ENCODE measurements at regions not wholly inside any gene's neighbourhood (a gene's known extent, or its start where the extent isn't known, plus 50 kb on each side); places are given as distances from the start of the nearest gene placed in this dataset.
"Not testable (repeated sequence)": the region's sequence is repeated elsewhere in the genome, so short reads cannot be mapped to it uniquely, and the experiment has no call there.

DNA sequence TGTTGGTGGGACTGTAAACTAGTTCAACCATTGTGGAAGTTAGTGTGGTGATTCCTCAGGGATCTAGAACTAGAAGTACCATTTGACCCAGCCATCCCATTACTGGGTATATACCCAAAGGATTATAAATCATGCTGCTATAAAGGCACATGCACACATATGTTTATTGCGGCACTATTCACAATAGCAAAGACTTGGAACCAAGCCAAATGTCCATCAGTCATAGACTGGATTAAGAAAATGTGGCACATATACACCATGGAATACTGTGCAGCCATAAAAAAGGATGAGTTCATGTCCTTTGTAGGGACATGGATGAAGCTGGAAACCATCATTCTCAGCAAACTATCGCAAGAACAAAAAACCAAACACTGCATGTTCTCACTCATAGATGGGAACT lies 334.5 kb upstream of the SPRY2 start:
- DNase-seq: not testable (repeated sequence)

DNA sequence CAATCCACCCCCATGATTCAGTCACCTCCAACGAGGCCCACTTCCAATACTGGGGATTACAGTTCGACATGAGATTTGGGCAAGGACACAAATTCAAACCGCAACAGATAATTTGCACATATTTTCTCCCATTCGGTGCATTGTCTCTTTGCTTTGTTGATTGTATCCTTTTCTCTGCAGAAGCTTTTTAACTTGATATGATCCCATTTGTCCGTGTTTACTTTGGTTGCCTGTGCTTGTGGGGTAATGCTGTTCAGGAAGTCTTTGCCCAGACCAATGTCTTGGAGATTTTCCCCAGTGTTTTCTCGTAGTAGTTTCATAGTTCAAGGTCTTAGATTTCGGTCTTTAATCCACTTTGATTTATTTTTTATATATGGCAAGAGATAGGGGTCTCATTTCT lies 330.8 kb upstream of the SPRY2 start:
- DNase-seq: no peak

DNA sequence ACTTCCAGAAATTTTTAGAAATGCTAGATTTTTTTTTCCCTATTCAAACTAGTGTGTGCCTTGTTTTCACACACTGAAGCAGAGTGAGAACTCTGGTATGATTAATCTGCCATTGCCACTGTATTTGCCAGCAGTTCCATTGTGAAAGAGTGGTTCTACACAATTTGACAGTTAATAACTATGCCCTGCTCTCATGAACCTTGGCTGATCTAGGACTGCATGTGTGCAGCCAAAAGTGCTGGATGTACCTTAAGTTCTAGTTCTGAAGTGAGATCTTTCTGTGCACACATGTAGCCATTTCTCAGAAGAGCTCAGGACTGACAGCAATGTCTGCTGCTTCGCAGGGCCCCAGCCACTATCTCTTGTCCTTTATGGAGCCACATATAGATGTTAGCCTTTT lies 328.2 kb upstream of the SPRY2 start:
- DNase-seq: no peak

DNA sequence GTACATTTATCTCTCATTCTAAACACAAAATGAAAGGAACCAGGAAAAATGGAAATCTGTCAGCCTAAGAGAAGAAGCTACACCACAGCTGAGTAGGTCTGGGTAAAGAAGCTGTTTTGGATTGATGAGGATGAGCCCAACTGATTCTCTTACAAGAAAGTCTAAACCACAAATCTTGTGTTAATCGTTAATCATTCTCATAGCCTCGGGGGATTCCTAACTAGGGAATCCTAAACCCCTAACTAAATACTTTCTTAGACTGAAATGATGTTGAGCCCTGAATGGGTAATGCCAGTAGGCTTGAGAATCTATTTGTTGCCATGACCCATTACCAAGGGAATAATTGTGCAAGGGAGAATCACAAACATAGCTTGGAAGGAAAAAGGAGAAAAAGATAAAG lies 327.5 kb upstream of the SPRY2 start:
- DNase-seq: no peak

DNA sequence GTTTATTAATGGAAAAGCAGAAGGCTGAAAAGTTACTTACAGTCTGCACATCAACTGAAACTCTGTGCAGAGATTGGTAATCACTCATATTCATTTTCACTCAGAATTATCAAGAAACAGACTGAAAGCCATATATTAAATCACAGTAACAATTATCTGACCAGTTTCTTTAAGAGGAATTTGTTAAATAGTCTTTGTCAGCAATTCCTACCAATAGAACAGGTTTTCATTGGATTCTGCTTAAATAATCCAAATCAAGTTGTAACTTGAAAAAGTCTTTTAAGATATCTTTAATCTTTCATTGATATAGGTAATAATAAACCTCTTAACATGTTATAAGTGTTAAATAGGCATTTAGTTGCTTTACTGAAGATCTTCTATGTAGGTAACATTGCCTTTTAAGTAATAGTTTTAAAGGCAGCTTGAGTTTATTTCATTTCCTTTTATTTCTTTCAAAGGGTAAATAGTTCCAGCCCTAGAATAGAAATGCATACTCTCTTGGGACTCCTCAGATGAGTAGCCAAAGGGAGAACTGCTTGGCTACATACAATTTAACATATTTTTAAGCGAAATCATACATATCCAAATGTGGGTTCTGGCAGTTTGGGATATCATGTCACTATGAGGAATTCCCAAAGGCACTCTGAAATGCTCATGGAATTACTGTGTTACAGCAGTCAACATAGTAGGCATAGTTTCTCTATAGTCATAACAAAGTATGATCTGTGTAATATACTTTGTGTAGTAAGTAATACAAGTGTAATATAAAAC lies 326.0 kb upstream of the SPRY2 start:
- DNase-seq: no peak

DNA sequence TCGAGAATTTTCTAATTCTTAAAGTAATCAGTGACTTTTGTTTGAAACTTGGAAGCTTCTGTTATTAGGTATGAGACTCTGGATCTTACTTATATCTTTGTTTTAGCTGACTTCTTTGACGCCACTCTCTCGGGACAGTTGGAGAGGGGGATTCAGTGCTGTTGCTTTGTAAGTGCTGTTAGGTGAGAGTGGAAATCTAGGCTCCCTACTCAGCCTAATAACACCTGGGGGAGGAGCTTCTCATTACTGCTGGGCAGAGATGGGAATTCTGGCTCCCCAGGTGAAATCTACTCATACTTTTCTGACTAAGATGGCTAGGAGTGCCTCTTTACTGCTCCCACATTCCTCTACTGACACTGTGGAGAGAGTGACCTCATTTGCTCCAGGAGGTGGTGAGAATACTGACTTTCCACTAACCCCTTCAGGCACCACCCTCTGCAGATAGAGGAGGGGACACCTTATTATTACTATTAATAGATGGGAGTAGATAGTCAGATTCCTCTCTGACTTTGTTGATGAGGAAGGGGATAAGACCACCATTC lies 324.9 kb upstream of the SPRY2 start:
- DNase-seq: no peak

DNA sequence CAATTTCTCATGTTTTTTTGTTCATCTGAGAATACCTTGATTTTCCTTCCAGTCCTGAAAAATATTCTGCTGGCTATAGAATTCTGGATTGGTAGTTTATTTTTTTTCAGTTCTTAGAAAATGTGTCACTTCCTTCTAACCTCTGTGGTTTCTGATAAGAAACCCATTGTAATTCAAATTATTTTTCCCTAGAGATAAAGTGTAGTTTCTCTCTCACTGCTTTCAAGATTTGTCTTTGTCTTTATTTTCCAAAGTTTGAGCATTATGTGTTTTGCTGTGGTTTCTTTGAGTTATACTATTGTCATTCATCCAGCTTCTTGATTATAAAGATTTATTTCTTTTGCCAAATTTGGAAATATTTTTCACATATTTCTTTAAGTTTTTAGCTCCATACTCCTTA lies 324.0 kb upstream of the SPRY2 start:
- no peak for DNase-seq

DNA sequence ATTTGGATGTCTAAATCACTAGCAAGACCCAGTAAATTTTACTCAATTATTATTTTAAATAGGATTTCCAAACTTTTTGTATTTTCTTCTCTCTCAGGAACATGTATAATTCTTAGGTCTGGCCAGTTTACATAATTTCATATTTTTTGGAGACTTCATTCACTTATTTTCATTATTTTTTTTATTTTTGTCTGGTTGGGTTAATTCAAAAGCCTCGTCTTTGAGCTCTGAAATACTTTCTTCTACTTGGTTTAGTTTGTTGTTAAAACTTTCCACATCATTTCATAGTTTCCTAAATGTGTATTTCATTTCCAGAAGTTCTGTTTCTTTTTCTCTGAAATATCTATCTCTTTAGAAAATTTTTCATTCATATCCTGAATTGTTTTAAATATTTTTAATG lies 322.9 kb upstream of the SPRY2 start:
- DNase-seq: no peak

DNA sequence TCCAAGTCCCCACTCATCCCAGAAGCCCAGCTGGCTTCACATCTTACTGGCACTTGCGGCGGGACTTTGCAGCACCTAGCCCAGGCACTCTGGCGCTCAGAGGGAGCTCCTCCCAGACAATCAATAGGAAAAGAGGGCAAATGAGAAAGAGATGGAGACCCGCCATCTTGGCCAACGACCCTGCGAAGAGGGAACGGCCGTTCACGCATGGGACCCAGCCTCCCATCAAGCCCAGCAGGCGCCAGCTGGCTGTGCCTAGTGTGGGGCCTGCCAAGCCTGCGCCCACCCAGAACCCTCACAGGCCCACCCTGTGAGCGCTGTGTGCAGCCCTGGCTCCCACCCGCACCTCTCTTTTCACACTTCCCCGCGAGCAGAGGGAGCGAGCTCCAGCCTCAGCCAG lies 317.8 kb upstream of the SPRY2 start:
- no peak for DNase-seq

DNA sequence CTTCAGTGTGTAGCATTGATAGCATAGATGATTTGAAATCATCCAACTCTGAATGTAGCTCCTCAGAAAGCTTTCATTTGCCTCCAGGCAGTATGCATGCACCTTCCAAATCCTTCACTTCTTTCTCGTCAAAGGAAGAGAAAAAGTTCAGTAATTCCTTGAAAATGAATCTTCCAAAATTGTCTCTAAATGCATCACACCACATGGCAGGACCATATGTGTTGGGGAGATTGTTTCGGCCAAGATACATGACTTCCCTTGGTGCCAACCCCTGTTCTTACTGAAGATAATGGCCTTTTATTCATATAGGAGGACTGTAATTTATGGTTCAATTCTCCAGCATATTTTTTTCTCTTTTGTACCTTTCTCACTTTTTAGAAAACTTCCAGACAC lies 315.6 kb upstream of the SPRY2 start:
- no peak for DNase-seq

DNA sequence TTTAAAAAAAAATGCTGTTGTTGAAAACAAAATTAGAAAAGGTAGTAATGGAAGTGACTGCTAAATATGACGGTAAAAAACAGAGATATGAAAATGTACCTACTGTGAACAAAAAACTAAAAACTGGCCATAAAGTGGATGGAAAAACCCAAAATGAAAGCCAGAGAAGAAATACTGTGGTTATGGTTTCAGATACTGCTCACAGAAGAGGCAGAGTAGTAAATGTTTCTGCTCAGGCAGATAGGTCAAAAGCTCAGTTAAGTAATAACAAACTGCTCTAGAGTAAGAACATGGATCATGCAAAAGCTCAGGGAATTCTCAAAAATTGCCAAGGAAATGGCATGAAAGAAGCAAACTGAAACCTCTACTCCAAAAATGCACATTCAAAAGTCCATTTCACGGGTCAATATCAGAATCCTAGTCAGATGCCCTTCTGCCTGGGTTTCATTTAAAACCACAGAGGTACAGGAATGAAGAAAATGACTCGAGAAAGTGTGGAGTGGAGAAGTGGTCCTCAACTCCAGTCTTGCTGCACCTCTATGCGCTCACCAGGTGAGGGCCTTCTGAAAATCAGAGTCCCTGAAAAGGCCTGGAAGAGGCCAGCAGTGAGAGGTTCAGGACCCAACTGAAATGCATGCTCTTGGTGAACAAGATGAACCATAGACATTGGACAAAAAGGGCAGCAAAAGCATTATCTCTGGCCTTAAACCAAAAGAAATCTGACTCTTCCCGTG lies 315.0 kb upstream of the SPRY2 start:
- DNase-seq: no peak

DNA sequence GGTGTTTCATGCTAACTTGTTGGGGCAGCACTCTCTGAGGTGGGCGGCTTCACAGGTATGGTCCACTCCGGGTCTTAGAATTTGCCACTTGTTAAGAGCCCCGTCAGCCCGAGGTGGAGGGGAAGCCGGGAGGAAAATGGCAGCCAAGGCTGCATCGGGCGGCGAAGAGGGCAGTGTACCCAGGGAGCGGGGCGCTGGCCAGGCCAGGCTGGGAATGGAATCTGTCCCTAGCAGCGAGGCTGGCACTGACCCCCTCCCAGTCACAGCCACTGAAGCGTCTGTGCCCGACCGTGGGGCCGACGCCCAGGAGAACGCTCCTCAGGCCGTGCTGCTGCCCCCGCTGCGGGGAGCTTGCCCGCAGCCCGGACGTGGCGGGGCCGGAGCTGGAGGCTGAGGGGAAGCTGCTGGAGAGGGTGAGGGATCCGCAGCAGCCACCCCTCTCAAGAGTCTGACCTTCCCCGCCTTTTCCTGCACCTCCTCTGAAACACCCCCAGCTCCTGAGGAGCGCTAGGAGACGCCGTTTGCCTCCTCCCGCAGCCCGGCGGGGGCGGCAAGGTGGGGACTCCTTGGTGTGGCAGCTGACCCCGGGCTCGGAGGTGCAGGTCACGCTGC lies 313.8 kb upstream of the SPRY2 start:
- DNase-seq: peak; percentile 62

DNA sequence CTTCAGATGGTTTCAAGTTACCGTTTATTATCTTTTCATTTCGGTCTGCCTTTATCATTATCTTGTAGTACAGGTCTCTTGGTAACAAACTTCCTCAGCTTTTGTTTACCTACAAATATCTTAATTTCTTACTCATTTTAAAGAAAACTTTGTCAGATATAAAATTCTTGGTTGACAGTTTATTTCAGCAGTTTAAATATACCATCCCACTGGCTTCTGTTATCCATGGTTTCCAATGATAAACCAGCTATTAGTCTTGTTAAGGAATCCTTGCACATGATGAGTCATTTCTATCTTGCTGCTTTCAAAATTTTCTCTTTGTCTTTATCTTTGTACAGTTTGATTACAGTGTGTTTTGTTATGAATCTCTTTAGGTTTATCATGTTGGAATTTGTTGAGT lies 308.3 kb upstream of the SPRY2 start:
- no peak for DNase-seq

DNA sequence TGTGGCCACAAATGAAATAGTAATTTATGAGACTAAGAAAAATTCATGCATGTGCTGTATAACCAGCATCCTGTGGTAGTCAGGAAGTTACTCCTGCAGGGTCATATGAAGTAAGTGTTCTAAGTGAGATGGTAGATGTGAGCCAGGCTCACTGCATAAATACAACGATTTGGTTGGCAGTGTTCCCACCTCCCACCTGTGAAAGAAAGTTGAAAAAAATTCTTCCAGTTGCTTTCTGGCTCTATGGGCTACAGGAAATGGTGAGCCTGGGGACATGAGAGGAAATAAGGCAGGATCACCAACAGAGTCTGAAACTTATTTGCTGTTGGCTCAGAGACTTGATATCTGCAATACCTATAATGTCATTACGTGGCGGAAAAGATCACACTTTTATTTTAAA lies 301.7 kb upstream of the SPRY2 start:
- DNase-seq: no peak

DNA sequence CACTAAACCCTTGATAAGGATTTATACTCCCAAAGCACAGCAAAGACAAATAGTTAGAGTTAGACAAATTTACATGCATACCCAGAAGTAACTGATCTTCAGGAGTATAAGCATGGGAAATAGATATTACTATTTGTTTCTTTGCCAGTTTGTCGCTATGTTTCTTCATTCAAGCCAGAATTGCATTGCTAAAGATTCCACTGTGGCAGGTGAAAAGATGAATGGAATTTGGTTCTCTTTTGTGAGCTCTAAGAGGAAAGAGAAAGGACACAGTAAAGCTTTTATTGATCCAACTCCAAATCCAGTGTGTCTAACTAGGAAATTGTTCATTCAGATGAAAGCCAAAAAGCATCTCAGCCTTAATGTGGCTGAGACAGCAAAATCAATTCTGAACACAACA lies 292.3 kb upstream of the SPRY2 start:
- no peak for DNase-seq

DNA sequence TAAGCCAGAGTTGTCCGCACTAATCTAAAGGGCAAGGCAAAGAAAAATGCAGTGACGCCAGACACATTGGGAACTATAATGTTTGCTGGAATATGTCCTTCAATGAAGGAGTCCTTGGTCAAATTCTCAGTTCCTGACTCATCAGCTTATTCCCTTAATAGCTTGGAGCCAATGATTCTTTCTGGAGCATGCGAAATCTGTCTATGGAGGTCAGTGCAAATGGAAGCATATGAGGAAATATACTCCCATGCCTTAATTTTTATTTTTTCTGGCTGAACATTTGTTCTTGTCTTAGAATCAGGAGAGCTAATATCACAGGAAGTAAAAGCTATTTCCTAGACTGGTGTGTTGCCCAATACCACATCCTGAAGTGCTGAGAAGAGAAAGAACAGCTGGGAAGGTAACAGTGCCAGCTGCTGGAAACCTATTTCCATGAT lies 289.8 kb upstream of the SPRY2 start:
- peak; percentile 31 for DNase-seq

DNA sequence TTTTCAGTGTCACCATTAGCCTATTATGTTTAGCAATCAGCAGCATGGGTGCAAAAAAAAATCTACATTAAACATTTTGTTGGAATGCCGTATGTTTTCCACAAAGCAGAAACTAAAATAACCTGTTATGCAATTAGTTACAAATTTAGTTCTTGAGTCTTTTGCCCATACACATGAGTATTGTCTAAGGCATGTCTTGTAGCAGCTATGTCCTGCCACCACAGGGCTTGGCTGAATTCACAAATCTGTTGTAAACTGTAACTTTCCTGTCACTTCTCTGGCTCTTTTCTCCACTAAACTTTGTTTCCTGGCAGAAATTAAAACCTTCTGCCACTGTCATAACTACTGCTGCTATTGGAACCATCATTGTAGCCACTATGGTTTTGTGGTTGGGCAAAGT lies 277.9 kb upstream of the SPRY2 start:
- DNase-seq: no peak

DNA sequence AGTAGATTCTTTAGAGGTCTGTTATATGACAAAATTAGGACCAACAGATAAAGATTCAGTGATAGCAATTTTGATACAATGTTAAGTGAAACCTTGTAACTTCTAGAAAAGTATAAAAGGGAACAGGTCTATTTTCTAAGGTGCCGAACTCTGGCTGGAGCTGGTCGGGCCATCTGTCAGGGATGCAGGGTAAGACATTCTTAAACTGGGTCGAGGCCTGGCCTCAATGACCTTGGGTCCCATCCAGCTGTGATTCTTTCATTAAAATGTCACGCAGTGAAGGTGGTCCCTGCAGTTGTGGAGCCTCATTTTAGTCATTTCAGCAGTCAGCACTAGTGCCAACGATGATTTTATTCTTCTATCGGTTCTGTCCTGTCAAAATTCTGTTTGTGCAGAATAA lies 271.9 kb upstream of the SPRY2 start:
- no peak for DNase-seq

DNA sequence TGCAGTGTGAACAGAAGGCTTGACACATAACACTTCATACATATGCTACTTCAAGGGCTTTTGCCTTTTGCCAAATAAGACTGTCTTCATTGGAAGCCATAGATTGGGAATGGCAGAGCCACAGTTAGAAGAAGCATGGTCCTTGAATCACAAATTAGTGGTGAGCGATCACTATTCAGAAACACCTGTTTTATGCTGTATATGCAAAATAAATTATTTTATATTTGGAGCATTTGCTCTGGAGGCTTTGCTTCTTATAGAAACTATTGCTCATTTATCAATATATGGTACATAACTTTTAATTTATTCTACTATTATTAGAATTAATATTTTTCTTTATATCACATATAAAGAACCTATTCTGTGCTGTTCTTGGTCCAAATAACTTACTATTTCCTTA lies 270.4 kb upstream of the SPRY2 start:
- no peak for DNase-seq

DNA sequence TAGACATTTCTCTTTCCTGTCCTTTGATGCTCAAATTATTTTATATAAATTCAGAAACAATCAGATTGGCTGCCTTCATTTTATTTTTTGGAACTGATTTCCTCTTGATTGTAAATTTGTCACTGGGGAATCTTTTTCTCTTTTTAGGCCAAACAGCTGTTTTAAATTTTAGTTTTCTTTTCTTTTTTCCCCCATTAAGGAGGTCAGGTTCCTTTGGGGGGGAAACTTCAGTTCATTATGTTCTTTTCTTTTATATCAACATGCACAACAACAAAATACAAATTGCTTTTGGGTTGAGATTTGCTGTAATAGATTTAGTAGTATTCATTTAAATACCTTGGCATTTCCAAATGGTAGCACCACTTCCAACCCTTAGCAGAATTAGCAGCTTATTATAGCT lies 264.8 kb upstream of the SPRY2 start:
- DNase-seq: no peak

DNA sequence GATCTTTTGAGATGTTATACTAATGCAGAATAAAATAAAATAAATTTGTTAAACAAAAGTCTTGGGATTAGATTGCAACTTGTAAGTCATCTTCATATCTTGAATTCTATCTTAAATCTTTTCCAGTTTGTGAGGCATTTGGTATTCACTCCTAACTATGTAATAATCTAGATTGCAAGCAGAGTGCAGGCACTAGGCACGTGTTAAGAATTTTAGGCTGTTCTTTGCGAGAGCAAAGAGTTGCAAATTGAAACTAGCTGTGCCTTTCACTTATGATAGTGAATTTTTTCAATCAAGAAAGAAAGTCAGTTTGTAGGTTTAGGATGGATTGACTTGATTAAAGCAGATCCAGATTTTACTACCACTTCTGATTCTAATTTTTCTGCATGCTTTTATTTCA lies 264.1 kb upstream of the SPRY2 start:
- no peak for DNase-seq

DNA sequence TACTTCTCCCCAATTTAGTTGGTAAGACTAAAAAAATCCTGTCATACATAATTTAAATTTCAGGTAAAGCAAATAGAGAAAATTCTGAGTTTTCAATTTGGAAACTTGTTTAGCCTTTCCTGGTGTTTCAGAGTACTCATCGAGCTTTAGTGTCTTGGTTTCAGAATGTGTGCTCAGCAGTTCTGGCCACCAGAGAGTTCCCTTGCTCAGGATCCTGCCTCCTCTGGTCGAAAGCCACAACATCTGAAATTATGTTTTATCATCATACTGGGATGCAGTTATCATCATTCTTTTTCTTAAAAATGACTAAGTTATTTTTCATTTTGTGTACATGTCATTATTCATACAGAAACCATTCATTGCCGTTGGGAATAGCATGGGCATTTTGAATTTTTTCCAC lies 263.2 kb upstream of the SPRY2 start:
- no peak for DNase-seq

DNA sequence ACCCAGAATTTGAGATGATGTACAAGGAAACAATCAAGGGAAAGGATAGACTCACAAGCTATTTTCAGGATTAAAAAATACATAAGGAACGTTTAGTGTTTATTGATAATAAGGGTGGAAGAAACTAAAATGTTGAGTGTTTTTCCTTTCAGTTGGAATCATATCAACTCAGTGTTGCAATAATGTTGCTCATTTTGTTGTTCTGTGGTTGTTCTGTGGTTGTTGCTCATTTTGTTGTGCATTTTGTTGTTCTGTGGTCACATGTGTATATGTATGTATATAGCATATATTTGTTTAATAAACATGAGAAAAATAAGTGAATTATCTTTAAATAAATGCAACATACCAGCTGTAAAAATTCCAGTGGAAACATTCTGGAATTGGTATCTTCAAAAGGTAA lies 262.4 kb upstream of the SPRY2 start:
- no peak for DNase-seq

DNA sequence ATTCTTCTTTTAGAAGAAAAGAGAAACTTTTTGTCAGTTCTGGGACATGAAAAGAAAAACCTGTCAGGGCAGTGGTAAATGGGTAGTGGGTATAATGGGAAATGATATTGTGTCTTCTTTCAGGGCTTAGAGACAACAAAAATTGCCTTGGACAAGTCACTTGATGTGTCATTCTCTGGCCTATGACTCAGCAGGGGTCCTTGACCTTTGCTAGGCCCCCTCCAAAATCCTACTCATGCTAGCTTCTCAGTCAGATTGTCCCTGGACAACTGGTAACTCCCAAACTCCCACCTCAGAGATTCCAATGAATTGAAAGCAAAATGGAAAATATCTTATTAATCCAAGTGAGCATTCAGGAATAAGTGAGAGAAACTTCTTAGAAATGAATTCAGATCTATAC lies 258.8 kb upstream of the SPRY2 start:
- DNase-seq: no peak

All from NCI-H1092 treated with DMSO at 0.1 percent for 48 hours (cell line).